Endothelial cell of umbilical vein (primary cell): ENCODE measurements at regions not wholly inside any gene's neighbourhood (a gene's known extent, or its start where the extent isn't known, plus 50 kb on each side); places are given as distances from the start of the nearest gene placed in this dataset.

Source experiments
- BruUV-seq: library from RNA; stranded (reverse); fragments of 400-500 nt; replicated peaks from 2 replicates; lab custom pipeline; 2021; lab: Mats Ljungman, UMichigan
- CTCF ChIA-PET: fragments of 300-600, 350-600 bp; sonication (Branson Sonifier 250); formaldehyde crosslinking; loops from one replicate; lab custom pipeline; 2021; ENCODE audit warnings: antibody characterized with exemption, inconsistent platforms; lab: Charles Lee
- POLR2A ChIA-PET: fragments of 300-600, 350-600 bp; sonication (Branson Sonifier 250); formaldehyde crosslinking; loops from one replicate; lab custom pipeline; 2021; ENCODE audit warnings: antibody characterized with exemption, inconsistent platforms; lab: Charles Lee
- DNase-seq: peaks from one replicate; pipeline ENCODE4 v3.0.0-alpha.2; 2011; ENCODE audit warnings: low read depth, low spot score
- FAIRE-seq: peaks from 2 replicates; lab custom pipeline; 2011; peaks lifted over from hg19 to GRCh38; lab: Jason Lieb, UNC
- H2AFZ ChIP-seq: 2 replicates; pipeline ENCODE4 v1.6.0; 2012; ENCODE audit warnings: low read depth, low read length, control low read depth, inconsistent platforms
- H3K27ac ChIP-seq: 2 replicates; pipeline ENCODE4 v1.5.1; 2011; ENCODE audit warnings: low read depth, mild to moderate bottlenecking, control low read depth, low read length, moderate library complexity; ENCODE audit not compliant: insufficient read depth
- H3K27me3 ChIP-seq, 2 experiments: 2 replicates each; pipeline versions ENCODE4 v1.6.0 to v1.6.1; 2011; ENCODE audit warnings: low read length in 2 of 2, mixed read lengths in 1 of 2; ENCODE audit not compliant: control insufficient read depth in 2 of 2, insufficient read depth in 2 of 2
- H3K36me3 ChIP-seq, 2 experiments: 2 replicates in 1 of 2; 3 replicates in 1 of 2; pipeline ENCODE4 v1.5.1; 2011; ENCODE audit warnings: low read length in 2 of 2, mild to moderate bottlenecking in 1 of 2, moderate library complexity in 1 of 2; ENCODE audit not compliant: control insufficient read depth in 2 of 2, insufficient read depth in 2 of 2; ENCODE audit errors: extremely low read depth in 1 of 2
- H3K4me1 ChIP-seq: 3 replicates; pipeline ENCODE4 v1.5.1; 2011; ENCODE audit warnings: mild to moderate bottlenecking, low read length; ENCODE audit not compliant: control insufficient read depth, insufficient read depth; ENCODE audit errors: extremely low read depth
- H3K4me2 ChIP-seq: 2 replicates; pipeline ENCODE4 v1.6.1; 2011; ENCODE audit warnings: low read length, control low read depth, mixed read lengths; ENCODE audit not compliant: insufficient read depth
- H3K4me3 ChIP-seq, 3 experiments: fragments of 200-600 bp in 1 of 3; sonication (generic), shearing (Covaris generic) in 1 of 3; replicated peaks in 1 of 3; 2 replicates each; pipeline ENCODE4 v1.5.1; 2011 to 2016; ENCODE audit warnings: control low read depth in 3 of 3, low read length in 3 of 3, mild to moderate bottlenecking in 2 of 3, inconsistent platforms in 1 of 3, low read depth in 1 of 3, moderate library complexity in 1 of 3; ENCODE audit not compliant: insufficient read depth in 1 of 3
- H3K79me2 ChIP-seq: 2 replicates; pipeline ENCODE4 v1.6.0; 2012; ENCODE audit warnings: low read length, inconsistent platforms; ENCODE audit not compliant: control insufficient read depth, insufficient read depth
- H3K9ac ChIP-seq: replicated peaks from 2 replicates; pipeline ENCODE3; 2011; ENCODE audit warnings: low read length, control low read depth; ENCODE audit not compliant: insufficient read depth; ENCODE audit errors: extremely low read depth
- H3K9me1 ChIP-seq: replicated peaks from 3 replicates; pipeline ENCODE4 v1.6.0; 2011; ENCODE audit warnings: mild to moderate bottlenecking, low read length; ENCODE audit not compliant: control insufficient read depth, insufficient read depth; ENCODE audit errors: extremely low read depth
- H3K9me3 ChIP-seq: replicated peaks from 2 replicates; pipeline ENCODE4 v1.5.1; 2012; ENCODE audit warnings: low read length, inconsistent platforms; ENCODE audit not compliant: control insufficient read depth, insufficient read depth
- H4K20me1 ChIP-seq: replicated peaks from 2 replicates; pipeline ENCODE3; 2011; ENCODE audit warnings: mild to moderate bottlenecking, low read length; ENCODE audit not compliant: control insufficient read depth, insufficient read depth; ENCODE audit errors: extremely low read depth
- EZH2 ChIP-seq: IDR thresholded peaks from 2 replicates; pipeline ENCODE4 v1.6.1; 2012; ENCODE audit warnings: borderline replicate concordance, low read depth, mild to moderate bottlenecking, moderate library complexity, low read length, inconsistent platforms; ENCODE audit not compliant: severe bottlenecking
- FOS ChIP-seq: IDR thresholded peaks from 2 replicates; pipeline ENCODE4 v1.6.1; 2011; ENCODE audit warnings: mild to moderate bottlenecking, low read length, moderate library complexity, borderline replicate concordance; ENCODE audit not compliant: insufficient read depth
- GATA2 ChIP-seq: IDR thresholded peaks from 2 replicates; pipeline ENCODE4 v1.7.0; 2011; ENCODE audit warnings: low read depth, mild to moderate bottlenecking, moderate library complexity, mixed read lengths, low read length; ENCODE audit not compliant: insufficient read length, insufficient read depth
- JUN ChIP-seq: IDR thresholded peaks from 2 replicates; pipeline ENCODE4 v1.6.1; 2011; ENCODE audit warnings: borderline replicate concordance, low read depth; ENCODE audit not compliant: insufficient read length, insufficient read depth
- MYC ChIP-seq: IDR thresholded peaks from one replicate; pipeline ENCODE4 v1.6.1; 2011; ENCODE audit warnings: mild to moderate bottlenecking, low read depth, low read length
- POLR2A ChIP-seq: IDR thresholded peaks from 2 replicates; pipeline ENCODE4 v1.6.1; 2012; ENCODE audit warnings: low read depth, mild to moderate bottlenecking, control low read depth, low read length
- POLR2AphosphoS5 ChIP-seq: IDR thresholded peaks from 2 replicates; pipeline ENCODE4 v1.6.1; 2012; ENCODE audit warnings: low read depth, mild to moderate bottlenecking, control low read depth, low read length, moderate library complexity; ENCODE audit not compliant: insufficient read depth
- dilution Hi-C: fragments of 300-500 bp; cut with MboI; formaldehyde crosslinking; loops from one replicate; pipeline ENCODE4 v1.15.0; 2019; ENCODE audit warnings: low sequenced_read_pairs; ENCODE audit not compliant: extremely low pct_ligation_motif_present
- intact Hi-C: fragments of 100-400 bp; cut with micrococcal nuclease; formaldehyde crosslinking; loops from one replicate; pipeline ENCODE4 v1.10.0; 2022
- TF ChIP-seq, protein P1 (sequence below): IDR thresholded peaks from 2 replicates; pipeline ENCODE4 v1.6.1; 2011; ENCODE audit not compliant: insufficient read depth, insufficient read length
- TF ChIP-seq, protein P2 (sequence below), 2 donors: IDR thresholded peaks; 1 replicate in 1 of 2; 2 replicates in 1 of 2; pipeline ENCODE4 v1.5.1; 2011; ENCODE audit warnings: low read length in 2 of 2, mild to moderate bottlenecking in 2 of 2, moderate library complexity in 2 of 2, control low read depth in 1 of 2, inconsistent platforms in 1 of 2, low read depth in 1 of 2; ENCODE audit not compliant: insufficient read depth in 1 of 2; ENCODE audit errors: extremely low read depth in 1 of 2

DNA sequence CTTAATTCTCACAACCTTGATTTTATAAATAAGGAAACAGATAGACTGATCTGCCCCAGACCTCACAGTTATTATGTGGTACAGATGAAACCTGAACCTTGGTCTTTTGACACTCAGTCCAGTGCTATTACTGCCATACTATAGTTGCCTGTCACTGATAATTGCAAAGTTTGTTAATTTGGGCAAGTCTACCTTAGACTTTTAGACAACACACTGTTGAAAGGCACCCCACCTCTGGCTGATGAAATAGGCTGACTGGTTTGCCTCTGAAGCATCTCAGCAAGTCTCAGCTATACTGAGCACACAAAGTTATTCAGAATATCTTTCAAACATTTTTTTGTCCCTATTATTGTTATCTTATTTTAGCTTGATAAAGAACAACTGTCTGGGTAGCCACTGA lies 53.1 kb upstream of the MAP4 start:
- Histone ChIP-seq H3K79me2 (peaks cover 98% of the 10 kb centered on the region), H3K9me1 (no peaks in the 10 kb centered on the region), H3K36me3 (no peaks in the 10 kb centered on the region), H3K9ac (no peak overlapping the region), H3K4me1 (peaks cover 2% of the 10 kb centered on the region), H3K27ac (no peak overlapping the region), H2AFZ (no peak overlapping the region), H3K9me3 (no peaks in the 10 kb centered on the region), H4K20me1 (peaks cover 12% of the 10 kb centered on the region), H3K4me2 (no peak overlapping the region), H3K4me3 (no peak overlapping the region), H3K27me3 (no peaks in the 10 kb centered on the region)
- dilution Hi-C loops = no loop called here
- TF ChIP-seq, protein P1, sequence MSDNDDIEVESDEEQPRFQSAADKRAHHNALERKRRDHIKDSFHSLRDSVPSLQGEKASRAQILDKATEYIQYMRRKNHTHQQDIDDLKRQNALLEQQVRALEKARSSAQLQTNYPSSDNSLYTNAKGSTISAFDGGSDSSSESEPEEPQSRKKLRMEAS = no peak
- no peak for TF ChIP-seq FOS
- no peak for TF ChIP-seq JUN
- TF ChIP-seq GATA2 = no peak
- no peak for TF ChIP-seq POLR2AphosphoS5
- no peak for TF ChIP-seq POLR2A
- TF ChIP-seq EZH2 = no peak
- no peak for FAIRE-seq
- ChIA-PET CTCF (no interaction called here), POLR2A (no interaction called here)
- intact Hi-C loops = no loop called here
- BruUV-seq = no TSS peak
- no peak for DNase-seq

DNA sequence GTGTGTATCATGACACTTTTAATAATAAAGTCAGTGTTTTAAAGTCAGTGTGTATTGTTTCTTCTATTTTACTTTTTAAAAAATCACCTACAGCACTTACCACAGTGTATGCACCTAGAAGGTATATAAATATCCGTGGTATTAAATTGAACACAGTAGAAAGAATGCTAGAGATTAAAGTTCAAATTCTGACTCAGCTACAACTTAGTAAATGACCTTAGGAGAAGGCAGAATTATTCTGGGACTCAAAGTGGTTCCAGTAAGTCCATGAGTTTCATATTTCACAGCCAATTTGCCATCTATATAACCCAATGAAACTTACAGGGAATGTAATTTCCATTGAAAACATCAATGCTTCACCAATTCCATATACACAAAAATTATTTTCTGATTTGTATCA lies 52.7 kb upstream of the MAP4 start:
- H4K20me1 ChIP-seq = peaks cover 12% of the 10 kb centered on the region
- no peaks in the 10 kb centered on the region for H3K9me3 ChIP-seq
- intact Hi-C loops (no loop called here), dilution Hi-C loops (no loop called here)
- no TSS peak for BruUV-seq
- TF ChIP-seq JUN (no peak), MYC (no peak), GATA2 (no peak)
- TF ChIP-seq, protein P2, sequence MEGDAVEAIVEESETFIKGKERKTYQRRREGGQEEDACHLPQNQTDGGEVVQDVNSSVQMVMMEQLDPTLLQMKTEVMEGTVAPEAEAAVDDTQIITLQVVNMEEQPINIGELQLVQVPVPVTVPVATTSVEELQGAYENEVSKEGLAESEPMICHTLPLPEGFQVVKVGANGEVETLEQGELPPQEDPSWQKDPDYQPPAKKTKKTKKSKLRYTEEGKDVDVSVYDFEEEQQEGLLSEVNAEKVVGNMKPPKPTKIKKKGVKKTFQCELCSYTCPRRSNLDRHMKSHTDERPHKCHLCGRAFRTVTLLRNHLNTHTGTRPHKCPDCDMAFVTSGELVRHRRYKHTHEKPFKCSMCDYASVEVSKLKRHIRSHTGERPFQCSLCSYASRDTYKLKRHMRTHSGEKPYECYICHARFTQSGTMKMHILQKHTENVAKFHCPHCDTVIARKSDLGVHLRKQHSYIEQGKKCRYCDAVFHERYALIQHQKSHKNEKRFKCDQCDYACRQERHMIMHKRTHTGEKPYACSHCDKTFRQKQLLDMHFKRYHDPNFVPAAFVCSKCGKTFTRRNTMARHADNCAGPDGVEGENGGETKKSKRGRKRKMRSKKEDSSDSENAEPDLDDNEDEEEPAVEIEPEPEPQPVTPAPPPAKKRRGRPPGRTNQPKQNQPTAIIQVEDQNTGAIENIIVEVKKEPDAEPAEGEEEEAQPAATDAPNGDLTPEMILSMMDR (IDR thresholded peaks at IDR 0.05; ENCODE audit: extremely low read depth in 1 of 2, insufficient read depth in 1 of 2, low read depth in 1 of 2, low read length in 2 of 2) = no peak
- TF ChIP-seq, protein P1 = no peak
- no peaks in the 10 kb centered on the region for H3K36me3 ChIP-seq
- no peak overlapping the region for H3K4me3 ChIP-seq
- no peak overlapping the region for H3K27ac ChIP-seq
- no peak overlapping the region for H2AFZ ChIP-seq
- no peak overlapping the region for H3K4me2 ChIP-seq
- CTCF ChIA-PET = no interaction called here
- DNase-seq (no peak), FAIRE-seq (no peak)
- H3K9me1 ChIP-seq = no peaks in the 10 kb centered on the region
- no peaks in the 10 kb centered on the region for H3K27me3 ChIP-seq
- H3K79me2 ChIP-seq = peaks cover 98% of the 10 kb centered on the region
- no peak overlapping the region for H3K9ac ChIP-seq
- POLR2A ChIA-PET = no interaction called here
- peaks cover 2% of the 10 kb centered on the region for H3K4me1 ChIP-seq
